NCI-H1092 (cell line): ENCODE measurements at regions not wholly inside any gene's neighbourhood (a gene's known extent, or its start where the extent isn't known, plus 50 kb on each side); places are given as distances from the start of the nearest gene placed in this dataset.
A peak's percentile ranks its signal among the peaks of the same experiment; 100 is the strongest.

ENCODE experiments used
- DNase-seq: peaks from one replicate; lab custom pipeline; 2025; lab: John Stamatoyannopoulos, UW

DNA sequence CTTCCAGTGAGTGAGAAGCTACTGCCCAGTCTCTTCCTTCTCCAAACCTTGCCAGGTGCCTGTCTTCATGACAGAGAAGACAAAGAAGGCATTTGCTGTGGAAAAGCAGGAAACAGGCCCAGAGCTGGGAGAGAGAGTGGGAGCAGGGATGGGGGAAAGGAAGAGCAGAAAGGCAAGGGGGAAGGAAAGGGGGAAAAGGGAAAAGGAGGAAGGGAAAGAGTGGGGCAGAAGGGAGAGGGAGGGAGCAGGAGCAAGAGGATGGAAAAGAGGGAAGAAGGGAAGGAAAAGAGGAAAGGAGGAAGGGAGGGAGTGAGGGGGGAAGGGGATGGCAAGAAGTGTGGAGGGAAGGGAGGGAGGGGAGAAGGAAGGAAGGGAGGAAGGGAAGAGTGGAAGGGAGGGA is 121.2 kb upstream of the LINGO1 start:
- DNase-seq, result no peak

- DNase-seq, result no peak
Observed at GRCh38 chr15:77753281-77753873, 120.7 kb upstream of the LINGO1 start.

- DNase-seq, result no peak
Observed at GRCh38 chr15:77749998-77750540, 117.4 kb upstream of the LINGO1 start.

DNA sequence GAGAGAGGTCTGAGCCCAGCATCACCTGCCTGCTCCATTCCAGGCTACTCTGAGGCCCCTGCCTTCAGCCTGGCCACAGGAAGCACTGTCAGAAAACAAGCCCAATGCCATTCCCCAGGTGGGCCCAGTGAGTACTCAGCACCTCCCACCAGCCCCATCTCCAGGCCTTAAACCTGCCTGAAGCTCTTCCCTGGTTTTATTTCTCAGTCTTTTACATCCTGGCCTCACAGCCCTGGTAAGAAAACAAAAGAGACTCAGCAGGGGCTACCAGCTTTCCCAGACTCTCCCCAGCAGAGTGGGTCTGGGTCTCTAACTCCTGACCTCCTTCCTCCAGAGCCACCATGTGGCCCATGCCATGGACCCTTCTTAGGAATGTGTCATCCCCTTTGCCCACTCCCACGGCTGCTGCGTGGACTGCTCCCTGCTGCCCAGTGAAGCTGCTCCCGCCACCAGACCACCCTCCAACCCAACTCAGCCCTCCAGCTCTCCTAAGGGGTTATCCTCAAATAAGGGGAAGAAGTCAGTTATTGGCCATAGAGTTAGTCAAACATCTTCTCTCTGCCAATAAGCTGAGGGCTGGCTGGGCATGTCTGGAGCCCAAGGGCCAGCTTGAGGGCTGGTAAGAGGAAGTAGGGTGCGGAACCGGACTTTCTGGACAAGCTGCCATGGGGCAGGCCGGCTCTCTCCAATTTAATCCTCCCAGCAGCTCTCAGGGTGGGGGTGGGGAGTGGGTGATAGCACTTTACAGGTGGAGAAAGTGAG is 116.7 kb upstream of the LINGO1 start:
- DNase-seq, result no peak

DNA sequence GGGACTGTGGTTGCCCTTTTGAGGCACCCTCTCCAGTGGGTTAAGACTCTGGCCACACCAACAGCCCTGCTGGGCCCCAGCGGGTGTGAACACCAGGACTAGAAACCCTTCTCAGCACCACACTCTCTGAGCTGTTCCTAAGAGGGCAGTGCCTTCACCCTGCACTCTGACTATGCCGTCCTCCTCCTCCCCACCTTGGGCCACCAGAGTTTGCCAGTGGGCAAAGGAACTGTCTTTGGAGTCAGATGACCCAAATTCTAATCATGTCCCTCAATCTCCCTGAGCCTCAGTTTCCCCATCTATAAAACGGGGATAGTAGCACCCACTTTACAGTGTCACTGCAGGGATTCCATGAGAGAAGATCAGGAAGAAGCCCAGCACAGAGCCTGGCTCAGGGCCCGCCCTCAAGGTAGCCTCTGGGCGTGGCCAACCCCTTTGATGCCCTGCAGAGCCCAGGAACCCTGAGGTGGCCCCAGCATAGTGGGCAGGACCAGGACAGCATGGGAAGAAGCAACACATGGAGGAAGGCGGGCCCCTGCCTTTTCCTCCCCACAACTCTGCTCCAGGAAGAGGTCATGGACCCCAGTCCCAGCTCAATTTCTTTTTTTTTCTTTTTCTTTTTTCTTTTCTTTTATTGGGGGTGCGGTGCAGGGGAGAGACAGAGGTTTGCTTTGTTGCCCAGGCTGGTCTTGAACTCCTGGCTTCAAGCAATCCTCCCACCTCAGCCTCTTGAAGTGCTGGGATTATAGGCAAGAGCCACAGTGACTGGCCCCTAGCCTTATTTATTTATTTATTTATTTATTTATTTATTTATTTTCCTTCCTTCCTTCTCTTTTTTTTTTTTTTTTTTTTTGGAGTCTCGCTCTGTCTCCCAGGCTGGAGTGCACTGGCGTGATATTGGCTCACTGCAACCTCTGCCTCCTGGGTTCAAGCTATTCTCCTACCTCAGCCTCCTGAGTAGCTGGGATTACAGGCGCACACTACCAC is 115.7 kb upstream of the LINGO1 start:
- DNase-seq, result no peak

- DNase-seq, result no peak
Observed at GRCh38 chr15:77747175-77748077, 114.7 kb upstream of the LINGO1 start.

DNA sequence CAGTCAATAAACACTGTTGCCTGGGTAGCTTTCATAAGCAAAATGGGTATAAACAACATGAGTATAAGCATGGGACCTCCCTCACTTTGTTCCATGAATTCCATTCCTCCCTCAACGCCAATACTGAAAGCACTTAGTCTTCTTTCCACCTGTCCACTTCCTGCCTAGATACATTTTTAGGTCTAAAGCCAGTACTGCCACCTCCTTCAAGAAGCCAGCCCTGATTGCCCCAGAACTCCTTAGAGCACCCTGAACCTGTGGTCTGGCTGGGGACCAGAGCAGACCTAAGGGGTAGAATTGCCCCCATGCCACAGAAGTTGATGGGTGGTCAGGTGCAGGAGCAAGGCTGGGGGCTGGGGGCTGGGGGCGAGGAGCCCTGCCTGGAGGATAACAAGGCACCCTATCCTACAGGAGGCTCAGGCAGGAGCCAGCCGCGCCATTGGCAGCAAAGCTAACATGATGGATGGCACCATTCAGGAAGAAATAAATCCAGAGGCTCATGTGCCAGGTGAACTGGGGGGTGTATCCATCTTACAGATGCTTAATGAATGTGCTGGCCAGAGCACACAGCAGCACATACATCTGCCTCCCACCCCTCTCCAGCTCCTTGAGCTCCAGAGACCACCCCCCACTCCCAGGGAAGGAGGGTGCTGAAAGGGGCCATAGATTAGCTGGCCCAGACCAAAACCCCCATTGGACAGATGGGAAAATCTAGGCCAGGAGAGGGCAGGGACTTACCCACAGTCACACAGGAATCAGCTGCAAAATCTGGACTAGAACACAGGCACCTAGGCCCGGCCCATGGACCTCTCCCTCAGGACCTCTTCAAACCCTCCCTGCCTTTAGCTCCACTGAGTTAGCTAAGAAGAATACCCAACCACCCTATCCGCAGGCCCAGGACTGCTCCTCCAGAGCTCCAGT is 113.8 kb upstream of the LINGO1 start:
- no peak for DNase-seq

DNA sequence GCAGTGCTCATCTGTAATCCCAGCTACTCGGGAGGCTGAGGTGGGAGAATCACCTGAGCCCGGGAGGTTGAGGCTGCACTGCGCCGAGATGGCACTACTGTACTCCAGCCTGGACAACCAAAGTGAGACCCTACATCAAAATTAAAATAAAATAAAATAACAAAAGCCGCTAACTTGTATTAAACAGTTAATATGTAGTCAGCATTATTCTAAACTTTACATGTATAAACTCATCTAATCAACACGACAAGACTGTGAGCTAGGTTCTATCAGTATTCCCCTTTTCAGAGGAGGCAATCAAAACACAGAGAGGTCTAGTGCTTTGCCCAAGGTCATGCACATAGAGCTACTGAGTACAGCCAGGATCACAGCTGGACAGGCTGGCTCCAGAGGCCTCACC is 111.7 kb upstream of the LINGO1 start:
- no peak for DNase-seq

DNA sequence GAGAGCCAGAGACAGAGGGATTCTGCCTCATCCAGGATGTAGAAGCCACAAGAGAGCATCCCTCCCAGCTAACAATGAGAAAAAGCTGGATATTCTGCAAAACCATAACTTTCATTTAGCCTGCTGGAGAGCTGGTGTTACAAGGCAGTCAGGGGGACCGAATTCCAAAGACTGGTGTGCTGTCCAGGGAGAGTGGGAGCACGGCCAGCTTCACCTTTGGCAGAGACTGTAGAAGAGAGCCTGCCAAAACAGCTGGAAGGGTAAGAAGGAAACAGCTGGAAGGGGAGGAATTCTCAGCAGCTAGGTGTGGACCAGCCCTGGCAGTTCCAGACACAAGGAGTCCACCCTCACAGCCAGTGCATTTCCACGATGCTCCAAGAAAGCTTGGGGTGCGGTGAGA is 109.9 kb upstream of the LINGO1 start:
- no peak for DNase-seq

DNA sequence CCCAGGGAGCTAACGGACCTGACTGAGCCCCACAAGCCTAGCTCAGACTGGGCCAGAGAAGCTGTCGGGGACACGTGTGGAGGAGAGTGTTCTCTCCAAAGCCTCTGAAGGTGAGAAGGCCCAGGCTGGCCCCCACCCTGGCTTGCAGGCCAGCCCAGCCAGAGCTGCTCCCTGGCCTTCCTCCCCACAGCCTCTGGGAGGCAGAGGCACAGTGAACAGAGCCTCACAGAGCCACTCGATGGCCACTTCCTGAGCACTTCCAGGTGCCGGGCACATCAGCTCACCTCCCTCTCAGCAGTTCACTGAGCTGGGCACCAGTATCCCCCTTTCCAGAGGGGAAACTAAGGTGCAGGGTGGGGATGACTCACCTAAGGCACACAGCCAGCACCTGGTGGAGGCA is 109.4 kb upstream of the LINGO1 start:
- DNase-seq, result no peak

- no peak for DNase-seq
Observed at GRCh38 chr15:77741106-77741505, 108.4 kb upstream of the LINGO1 start.

GRCh38 chr15:77739591-77740378 is 107.1 kb upstream of the LINGO1 start:
- peak; percentile 84 for DNase-seq

DNA sequence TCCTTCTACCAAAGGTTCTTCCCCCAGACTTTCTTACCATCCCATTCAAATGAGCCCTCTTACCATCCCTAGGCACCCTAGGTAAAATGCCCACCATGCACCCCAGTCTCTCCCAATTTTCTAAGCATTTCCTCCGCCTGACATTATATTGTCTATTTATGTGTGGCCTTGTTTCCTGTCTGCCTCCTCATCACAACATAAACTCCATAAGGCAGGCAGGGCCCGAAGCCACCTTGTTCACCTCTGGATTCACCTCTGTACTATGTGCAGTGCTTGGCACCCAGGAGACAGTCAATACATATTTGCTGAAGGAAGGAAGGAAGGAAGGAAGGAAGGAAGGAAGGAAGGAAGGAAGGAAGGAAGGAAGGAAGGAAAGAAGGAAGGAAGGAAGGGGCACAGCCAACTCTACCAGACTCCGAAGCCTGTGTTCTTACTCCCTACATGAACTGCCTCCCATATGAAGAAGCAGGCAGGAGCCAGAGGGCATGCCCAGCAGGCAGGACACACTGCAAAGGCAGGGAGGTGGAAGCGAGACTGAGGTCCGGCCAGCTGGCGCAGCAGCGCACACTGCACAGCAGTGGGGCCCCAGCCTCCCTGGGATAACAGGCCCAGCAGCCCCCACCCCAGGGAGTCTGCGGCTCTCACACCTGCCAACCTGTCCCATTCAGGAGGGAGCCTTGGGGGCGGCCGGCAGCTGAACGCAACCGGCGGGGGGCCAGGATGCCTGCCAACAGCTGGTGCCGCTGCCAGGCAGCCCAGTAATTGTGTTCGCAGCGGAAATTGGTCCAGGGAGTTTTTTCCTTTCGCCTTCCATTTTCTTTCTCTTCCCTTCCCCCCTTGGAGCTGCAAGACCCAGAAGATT is 106.0 kb upstream of the LINGO1 start:
- peak; percentile 88 for DNase-seq

- DNase-seq, result no peak
Observed at GRCh38 chr15:77738038-77738370, 105.3 kb upstream of the LINGO1 start.

GRCh38 chr15:77737238-77738037 is 104.7 kb upstream of the LINGO1 start:
- DNase-seq, result no peak

DNA sequence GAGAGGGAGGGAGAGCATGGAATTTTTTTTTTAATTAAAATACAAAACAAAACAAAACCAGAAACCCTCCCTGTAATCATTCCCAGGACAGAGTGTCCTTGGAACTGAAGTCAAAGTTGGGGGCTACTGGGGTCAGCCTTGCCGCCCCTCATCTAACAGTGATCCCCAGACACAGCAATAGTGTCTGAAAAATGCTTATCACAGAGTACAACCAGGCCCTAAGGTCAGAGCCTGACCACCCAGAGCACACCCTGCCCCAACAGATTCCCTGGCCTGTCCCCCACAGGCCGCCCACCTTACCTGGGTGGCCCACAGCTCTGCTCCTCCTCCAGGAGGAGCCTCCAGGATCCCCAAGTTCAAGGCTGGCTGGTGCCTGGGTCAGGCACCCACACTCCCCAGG is 101.6 kb upstream of the LINGO1 start:
- DNase-seq, result no peak

DNA sequence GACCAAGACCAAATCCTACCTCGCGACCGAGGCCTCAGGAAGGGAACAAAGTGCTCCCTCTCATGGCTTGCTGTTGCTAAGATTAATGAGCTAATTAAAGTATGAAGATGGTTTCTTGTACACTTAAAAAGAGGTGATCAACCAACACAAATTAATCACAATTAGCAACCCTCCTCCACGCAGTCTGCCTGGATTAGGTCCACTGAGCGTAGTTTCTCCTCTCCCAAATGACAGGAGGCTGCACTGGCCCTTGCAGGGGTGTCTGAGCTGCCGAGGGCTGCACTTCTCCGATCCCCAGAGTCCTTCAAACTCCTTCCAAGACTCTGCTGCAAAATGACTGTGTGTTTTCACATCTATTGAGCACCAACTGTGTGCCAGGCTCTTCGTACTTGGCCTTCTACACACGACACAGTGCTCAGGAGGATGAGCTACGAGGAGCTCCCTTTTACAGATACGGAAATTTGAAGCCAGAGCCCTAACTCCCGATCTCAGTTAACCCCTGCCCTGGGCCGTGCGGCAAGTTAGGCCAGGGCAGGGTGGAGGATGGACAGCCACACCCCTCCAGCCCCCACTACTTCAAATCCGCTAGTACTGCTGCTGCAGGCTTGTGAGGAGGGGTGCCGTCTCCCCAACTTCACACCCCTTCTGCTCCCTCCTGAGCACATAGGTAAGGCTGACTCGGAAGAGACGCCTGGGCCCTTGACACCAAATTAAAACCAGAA is 101.0 kb upstream of the LINGO1 start:
- DNase-seq, result no peak
